ENCODE measurements at regions not wholly inside any gene's neighbourhood (a gene's known extent, or its start where the extent isn't known, plus 50 kb on each side); places are given as distances from the start of the nearest gene placed in this dataset.

GRCh38 chr18:38792731-38793130, 1227.1 kb upstream of the CELF4 start:
- Histone ChIP-seq H2AFZ (ENCODE audit: low read length) (peak overlapping the region; percentile 6; the same call in 1 of the 2 replicates), H3K9ac (replicated peaks in 1 of 4; ENCODE audit: extremely low read depth in 1 of 4, low read depth in 3 of 4, low read length in 3 of 4) (no peak overlapping the region), H4K5ac (ENCODE audit: insufficient read length, low read depth, low read length) (no peak overlapping the region), H2BK20ac (ENCODE audit: low read length) (no peak overlapping the region), H4K20me1 (replicated peaks in 1 of 2; ENCODE audit: control insufficient read depth in 1 of 2, insufficient read depth in 2 of 2, low read length in 2 of 2) (no peaks in the 10 kb centered on the region), H3K23ac (ENCODE audit: insufficient read length) (no peak overlapping the region), H3K56ac (replicated peaks; ENCODE audit: insufficient read length, low read depth, low read length) (no peak overlapping the region), H3K4ac (replicated peaks; ENCODE audit: insufficient read length, low read depth, low read length) (no peak overlapping the region), H3K14ac (ENCODE audit: insufficient read length) (no peak overlapping the region), H2BK5ac (ENCODE audit: low read depth, low read length) (no peak overlapping the region), H3K4me3 (ENCODE audit: extremely low read depth in 1 of 4, insufficient read depth in 2 of 4, low read depth in 3 of 4, low read length in 4 of 4) (no peak overlapping the region), H2BK12ac (ENCODE audit: low read depth, low read length) (no peak overlapping the region), H3K4me2 (ENCODE audit: insufficient read depth in 1 of 2, low read depth in 2 of 2, low read length in 2 of 2) (no peak overlapping the region), H3K27ac (ENCODE audit: low read depth, low read length) (no peak overlapping the region), H3K4me1 (replicated peaks in 1 of 4; ENCODE audit: control insufficient read depth in 3 of 4, insufficient read depth in 4 of 4, low read length in 3 of 4) (no peaks in the 10 kb centered on the region), H3K79me1 (ENCODE audit: low read depth, low read length) (no peaks in the 10 kb centered on the region), H3K9me3 (ENCODE audit: insufficient read depth in 2 of 2, low read depth in 1 of 2, low read length in 1 of 2) (no peaks in the 10 kb centered on the region), H3K27me3 (replicated peaks in 1 of 4; ENCODE audit: control insufficient read depth in 3 of 4, extremely low read depth in 1 of 4, insufficient read depth in 3 of 4, low read length in 3 of 4) (no peaks in the 10 kb centered on the region), H2BK120ac (replicated peaks; ENCODE audit: low read depth, low read length) (no peak overlapping the region), H2AK5ac (ENCODE audit: low read depth, low read length) (no peak overlapping the region), H3K79me2 (ENCODE audit: control insufficient read depth in 1 of 2, insufficient read depth in 2 of 2, low read length in 2 of 2) (no peaks in the 10 kb centered on the region), H4K91ac (replicated peaks; ENCODE audit: insufficient read length, low read length) (no peak overlapping the region), H4K8ac (ENCODE audit: extremely low read depth, insufficient read depth, low read length) (no peak overlapping the region), H3K36me3 (ENCODE audit: control insufficient read depth in 2 of 4, insufficient read depth in 4 of 4, low read length in 3 of 4) (no peaks in the 10 kb centered on the region), H3K23me2 (ENCODE audit: low read depth, low read length) (no peaks in the 10 kb centered on the region), H2BK15ac (ENCODE audit: low read length) (no peak overlapping the region), H3K18ac (ENCODE audit: extremely low read depth, low read length) (no peak overlapping the region)
- CTCF ChIA-PET (ENCODE audit: partially characterized antibody) = interaction anchor here (0.6 to 0.7 kb wide), 2 partner anchors 467 to 565 kb away, joined by 3 to 4 read pairs; no protein-coding TSS in a partner anchor
- no peak for DNase-seq (ENCODE audit: low read depth in 1 of 2, low spot score in 2 of 2)
- TF ChIP-seq ATF3 (IDR thresholded peaks at IDR 0.05; ENCODE audit: insufficient read depth, low read depth, low read length) = no peak
- TF ChIP-seq SRF (IDR thresholded peaks at IDR 0.05; ENCODE audit: low read depth, low read length) = no peak
- TF ChIP-seq TBP (IDR thresholded peaks at IDR 0.05; ENCODE audit: low read depth, low read length) = no peak
- TF ChIP-seq BCL11A (IDR thresholded peaks at IDR 0.05; ENCODE audit: low read depth in 2 of 2, low read length in 2 of 2) = no peak
- no peak for TF ChIP-seq EZH2 (IDR thresholded peaks at IDR 0.05; ENCODE audit: low read depth, low read length, severe bottlenecking)
- TF ChIP-seq CBX8 (IDR thresholded peaks at IDR 0.05; ENCODE audit: borderline replicate concordance, low read depth, low read length) = no peak
- no peak for TF ChIP-seq FOSL1 (IDR thresholded peaks at IDR 0.05; ENCODE audit: insufficient read depth, low read depth, low read length)
- TF ChIP-seq ZNF274 (IDR thresholded peaks at IDR 0.05; ENCODE audit: borderline replicate concordance, extremely low read depth, low read length) = no peak
- TF ChIP-seq E2F6 (IDR thresholded peaks at IDR 0.05) = no peak
- no peak for TF ChIP-seq SP1 (IDR thresholded peaks at IDR 0.05; ENCODE audit: low read depth, low read length)
- no peak for TF ChIP-seq KDM4A (IDR thresholded peaks at IDR 0.05; ENCODE audit: low read depth, low read length, severe bottlenecking)
- TF ChIP-seq RNF2 (IDR thresholded peaks at IDR 0.05; ENCODE audit: borderline replicate concordance, low read depth, low read length, missing control alignments, poor library complexity, severe bottlenecking) = no peak
- FAIRE-seq = no peak
- POLR2A ChIA-PET (ENCODE audit: partially characterized antibody) = no interaction called here
- WGBS, 2 experiments (ENCODE audit: extremely low coverage in 1 of 2, insufficient coverage in 1 of 2, insufficient read length in 1 of 2, insufficient replicate concordance in 2 of 2, low coverage in 1 of 2, low lambda C conversion rate in 2 of 2, missing lambda C conversion rate in 1 of 2) = 94% methylated on average over 6 of the region's 6 CpGs; no CpG with 5 or more reads in 1 of the 2 experiments

All from H1 (cell line).